ENCODE measurements at regions not wholly inside any gene's neighbourhood (a gene's known extent, or its start where the extent isn't known, plus 50 kb on each side); places are given as distances from the start of the nearest gene placed in this dataset.

- Histone ChIP-seq H3K4me2 (ENCODE audit: extremely low read depth, insufficient read depth, low read length) (no peak overlapping the region), H4K20me1 (ENCODE audit: control insufficient read depth, extremely low read depth, insufficient read depth, low read length) (no peaks in the 10 kb centered on the region), H3K36me3 (ENCODE audit: control insufficient read depth, insufficient read depth, low read length) (no peaks in the 10 kb centered on the region), H3K9me3 (ENCODE audit: control insufficient read depth, insufficient read depth, low read depth, low read length) (no peaks in the 10 kb centered on the region), H3K27me3 (ENCODE audit: control insufficient read depth, insufficient read depth, low read length) (no peaks in the 10 kb centered on the region), H2AFZ (ENCODE audit: low read length) (no peak overlapping the region), H3K79me2 (ENCODE audit: control insufficient read depth, insufficient read depth, low read length) (no peaks in the 10 kb centered on the region), H3K9ac (ENCODE audit: insufficient read depth, low read length) (no peak overlapping the region), H3K4me3 (replicated peaks in 1 of 4; ENCODE audit: control extremely low read depth in 1 of 4, insufficient read depth in 1 of 4, low read depth in 3 of 4, low read length in 4 of 4) (no peak overlapping the region), H3K4me1 (ENCODE audit: control insufficient read depth, extremely low read depth, insufficient read depth, low read length) (no peaks in the 10 kb centered on the region), H3K27ac (ENCODE audit: insufficient read depth, low read length) (no peak overlapping the region)
- TF ChIP-seq EZH2 (IDR thresholded peaks at IDR 0.05; ENCODE audit: low read length, missing control alignments): no peak
- TF ChIP-seq, protein P1, sequence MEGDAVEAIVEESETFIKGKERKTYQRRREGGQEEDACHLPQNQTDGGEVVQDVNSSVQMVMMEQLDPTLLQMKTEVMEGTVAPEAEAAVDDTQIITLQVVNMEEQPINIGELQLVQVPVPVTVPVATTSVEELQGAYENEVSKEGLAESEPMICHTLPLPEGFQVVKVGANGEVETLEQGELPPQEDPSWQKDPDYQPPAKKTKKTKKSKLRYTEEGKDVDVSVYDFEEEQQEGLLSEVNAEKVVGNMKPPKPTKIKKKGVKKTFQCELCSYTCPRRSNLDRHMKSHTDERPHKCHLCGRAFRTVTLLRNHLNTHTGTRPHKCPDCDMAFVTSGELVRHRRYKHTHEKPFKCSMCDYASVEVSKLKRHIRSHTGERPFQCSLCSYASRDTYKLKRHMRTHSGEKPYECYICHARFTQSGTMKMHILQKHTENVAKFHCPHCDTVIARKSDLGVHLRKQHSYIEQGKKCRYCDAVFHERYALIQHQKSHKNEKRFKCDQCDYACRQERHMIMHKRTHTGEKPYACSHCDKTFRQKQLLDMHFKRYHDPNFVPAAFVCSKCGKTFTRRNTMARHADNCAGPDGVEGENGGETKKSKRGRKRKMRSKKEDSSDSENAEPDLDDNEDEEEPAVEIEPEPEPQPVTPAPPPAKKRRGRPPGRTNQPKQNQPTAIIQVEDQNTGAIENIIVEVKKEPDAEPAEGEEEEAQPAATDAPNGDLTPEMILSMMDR (conservative IDR thresholded peaks at IDR 0.05 in 1 of 2, IDR thresholded peaks at IDR 0.05 in 1 of 2; ENCODE audit: low read depth in 1 of 2, low read length in 2 of 2): no peak
- DNase-seq (ENCODE audit: low read depth in 2 of 2): no peak
Observed at GRCh38 chr6:90874931-90875330, 288.1 kb upstream of the MAP3K7 start.

GRCh38 chr6:90872981-90873380 is 286.1 kb upstream of the MAP3K7 start:
- no peak overlapping the region for H2AFZ ChIP-seq (ENCODE audit: low read length)

DNA sequence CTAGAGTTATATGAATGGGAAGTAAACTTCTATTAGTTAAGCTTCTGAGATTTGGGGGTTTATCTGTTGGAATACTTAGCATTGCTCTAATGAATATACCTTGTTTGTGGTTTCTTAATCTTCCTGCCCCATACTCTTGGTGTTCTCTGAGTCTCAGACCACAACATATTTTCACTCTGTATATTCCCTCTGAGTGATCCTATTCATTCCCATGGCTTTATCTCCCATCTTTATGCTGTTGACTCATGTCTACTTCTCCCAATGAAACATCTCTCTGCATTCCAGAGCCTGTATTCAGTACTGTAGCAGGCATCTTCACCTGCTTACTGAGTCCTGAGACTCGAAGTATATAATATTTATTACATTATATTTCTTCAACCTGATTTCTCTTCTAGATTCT is 283.7 kb upstream of the MAP3K7 start:
- Histone ChIP-seq H3K27me3 (ENCODE audit: control insufficient read depth, insufficient read depth, low read length) (no peaks in the 10 kb centered on the region), H3K9me3 (ENCODE audit: control insufficient read depth, insufficient read depth, low read depth, low read length) (no peaks in the 10 kb centered on the region), H3K4me2 (ENCODE audit: extremely low read depth, insufficient read depth, low read length) (no peak overlapping the region), H4K20me1 (ENCODE audit: control insufficient read depth, extremely low read depth, insufficient read depth, low read length) (no peaks in the 10 kb centered on the region), H3K36me3 (ENCODE audit: control insufficient read depth, insufficient read depth, low read length) (no peaks in the 10 kb centered on the region), H3K79me2 (ENCODE audit: control insufficient read depth, insufficient read depth, low read length) (no peaks in the 10 kb centered on the region), H3K9ac (ENCODE audit: insufficient read depth, low read length) (no peak overlapping the region), H3K27ac (ENCODE audit: insufficient read depth, low read length) (no peak overlapping the region), H2AFZ (ENCODE audit: low read length) (no peak overlapping the region), H3K4me1 (ENCODE audit: control insufficient read depth, extremely low read depth, insufficient read depth, low read length) (no peaks in the 10 kb centered on the region), H3K4me3 (replicated peaks in 1 of 4; ENCODE audit: control extremely low read depth in 1 of 4, insufficient read depth in 1 of 4, low read depth in 3 of 4, low read length in 4 of 4) (no peak overlapping the region)
- peak in 1 of 2 donors; percentile 62 for DNase-seq (ENCODE audit: low read depth in 2 of 2)
- TF ChIP-seq EZH2 (IDR thresholded peaks at IDR 0.05; ENCODE audit: low read length, missing control alignments): no peak

More at GRCh38 chr6:90872981-90873380, 286.1 kb upstream of the MAP3K7 start:
- H3K9me3 ChIP-seq (ENCODE audit: control insufficient read depth, insufficient read depth, low read depth, low read length): no peaks in the 10 kb centered on the region
- no peaks in the 10 kb centered on the region for H3K27me3 ChIP-seq (ENCODE audit: control insufficient read depth, insufficient read depth, low read length)
- H4K20me1 ChIP-seq (ENCODE audit: control insufficient read depth, extremely low read depth, insufficient read depth, low read length): no peaks in the 10 kb centered on the region
- no peak for TF ChIP-seq EZH2 (IDR thresholded peaks at IDR 0.05; ENCODE audit: low read length, missing control alignments)
- TF ChIP-seq, protein P1 (conservative IDR thresholded peaks at IDR 0.05 in 1 of 2, IDR thresholded peaks at IDR 0.05 in 1 of 2; ENCODE audit: low read depth in 1 of 2, low read length in 2 of 2): no peak
- no peaks in the 10 kb centered on the region for H3K4me1 ChIP-seq (ENCODE audit: control insufficient read depth, extremely low read depth, insufficient read depth, low read length)
- H3K9ac ChIP-seq (ENCODE audit: insufficient read depth, low read length): no peak overlapping the region
- DNase-seq (ENCODE audit: low read depth in 2 of 2): no peak
- no peak overlapping the region for H3K4me3 ChIP-seq (replicated peaks in 1 of 4; ENCODE audit: control extremely low read depth in 1 of 4, insufficient read depth in 1 of 4, low read depth in 3 of 4, low read length in 4 of 4)
- H3K4me2 ChIP-seq (ENCODE audit: extremely low read depth, insufficient read depth, low read length): no peak overlapping the region
- H3K79me2 ChIP-seq (ENCODE audit: control insufficient read depth, insufficient read depth, low read length): no peaks in the 10 kb centered on the region
- H3K36me3 ChIP-seq (ENCODE audit: control insufficient read depth, insufficient read depth, low read length): no peaks in the 10 kb centered on the region
- H3K27ac ChIP-seq (ENCODE audit: insufficient read depth, low read length): no peak overlapping the region

Measured in fibroblast of lung (primary cell).